GM23338 (cell line): ENCODE measurements at regions not wholly inside any gene's neighbourhood (a gene's known extent, or its start where the extent isn't known, plus 50 kb on each side); places are given as distances from the start of the nearest gene placed in this dataset.

Experiments
- ATAC-seq: fragments of 200-7000 bp; cut with Tn5 transposase; 3 replicates; pipeline ENCODE4 v1.9.1; 2020
- DNase-seq: peaks from one replicate; pipeline ENCODE4 v3.0.0-alpha.2; 2015; ENCODE audit warnings: low spot score
- H2AFZ ChIP-seq: fragments of 200-600 bp; sonication (generic); 2 replicates; pipeline ENCODE4 v1.8.0; 2016; ENCODE audit warnings: antibody characterized with exemption, mild to moderate bottlenecking, moderate library complexity
- H3F3A ChIP-seq: fragments of 200-600 bp; sonication (generic); replicated peaks from 2 replicates; pipeline ENCODE4 v1.8.0; 2017; ENCODE audit warnings: antibody characterized with exemption, mixed run types, low read depth
- H3K27ac ChIP-seq: fragments of 200-600 bp; sonication (generic); 2 replicates; pipeline ENCODE4 v1.6.1; 2016; ENCODE audit warnings: low read depth
- H3K27me3 ChIP-seq: fragments of 200-600 bp; sonication (generic); 2 replicates; pipeline ENCODE4 v1.8.0; 2016; ENCODE audit warnings: mild to moderate bottlenecking, mixed run types, moderate library complexity; ENCODE audit not compliant: insufficient read depth
- H3K36me3 ChIP-seq: fragments of 200-600 bp; sonication (generic); 2 replicates; pipeline ENCODE4 v1.8.0; 2016; ENCODE audit warnings: mild to moderate bottlenecking; ENCODE audit not compliant: insufficient read depth
- H3K4me1 ChIP-seq: fragments of 200-600 bp; sonication (generic); 2 replicates; pipeline ENCODE4 v1.8.0; 2016; ENCODE audit warnings: mild to moderate bottlenecking, moderate library complexity; ENCODE audit not compliant: insufficient read depth
- H3K4me2 ChIP-seq: fragments of 200-600 bp; sonication (generic); 2 replicates; pipeline ENCODE4 v1.7.1; 2017; ENCODE audit warnings: mixed run types
- H3K4me3 ChIP-seq: fragments of 200-600 bp; sonication (generic); 2 replicates; pipeline ENCODE4 v1.6.1; 2016; ENCODE audit warnings: mixed run types
- H3K79me2 ChIP-seq: fragments of 200-600 bp; sonication (generic); replicated peaks from 2 replicates; pipeline ENCODE4 v1.8.0; 2017; ENCODE audit warnings: mild to moderate bottlenecking; ENCODE audit not compliant: insufficient read depth
- H3K9me2 ChIP-seq: fragments of 200-600 bp; sonication (generic); 2 replicates; pipeline ENCODE4 v1.8.0; 2017; ENCODE audit not compliant: insufficient read depth
- H4K20me1 ChIP-seq: fragments of 200-600 bp; sonication (generic); replicated peaks from 2 replicates; pipeline ENCODE4 v1.8.0; 2017; ENCODE audit warnings: mild to moderate bottlenecking; ENCODE audit not compliant: insufficient read depth
- H3K27ac Mint-ChIP-seq: 2 replicates; pipeline ENCODE4 v1.8.0; 2020; ENCODE audit warnings: inconsistent platforms, mild to moderate bottlenecking, moderate library complexity, mixed read lengths
- H3K27me3 Mint-ChIP-seq: 3 replicates; pipeline ENCODE4 v1.8.0; 2022; ENCODE audit warnings: low read depth, mild to moderate bottlenecking, moderate library complexity, mixed read lengths, inconsistent platforms; ENCODE audit not compliant: insufficient read depth, poor library complexity
- H3K36me3 Mint-ChIP-seq: 3 replicates; pipeline ENCODE4 v1.8.0; 2021; ENCODE audit warnings: low read depth, mild to moderate bottlenecking, inconsistent platforms, moderate library complexity, mixed read lengths
- H3K4me1 Mint-ChIP-seq: 3 replicates; pipeline ENCODE4 v1.8.0; 2020; ENCODE audit warnings: mild to moderate bottlenecking, inconsistent platforms, mixed read lengths
- H3K4me3 Mint-ChIP-seq: 3 replicates; pipeline ENCODE4 v1.8.0; 2021; ENCODE audit warnings: moderate library complexity, mild to moderate bottlenecking, inconsistent platforms, mixed read lengths
- H3K9me3 Mint-ChIP-seq: 3 replicates; pipeline ENCODE4 v1.8.0; 2020; ENCODE audit warnings: moderate library complexity, mild to moderate bottlenecking, inconsistent platforms, mixed read lengths
- CREB1 ChIP-seq: fragments of 250-450 bp; sonication (Bioruptor Pico); IDR thresholded peaks from 2 replicates; pipeline ENCODE4 v1.5.0; 2020; ENCODE audit warnings: low read depth, mild to moderate bottlenecking, moderate library complexity
- CTCF ChIP-seq, 2 experiments: fragments of 200-600 bp in 1 of 2; sonication (generic) in 1 of 2; conservative IDR thresholded peaks; 2 replicates each; pipeline versions ENCODE4 v1.5.1 to v1.6.1; 2016 to 2017; ENCODE audit warnings: antibody characterized with exemption in 2 of 2, low read depth in 2 of 2, mild to moderate bottlenecking in 2 of 2, moderate library complexity in 1 of 2
- EZH2 ChIP-seq: fragments of 200-600 bp; sonication (generic); IDR thresholded peaks from one replicate; pipeline ENCODE4 v1.8.0; 2017; ENCODE audit warnings: antibody characterized with exemption, mild to moderate bottlenecking, low read depth; ENCODE audit not compliant: unreplicated experiment
- JUNB ChIP-seq: IDR thresholded peaks from one replicate; pipeline ENCODE4 v1.6.1; 2016; ENCODE audit warnings: antibody characterized with exemption; ENCODE audit not compliant: unreplicated experiment
- NANOG ChIP-seq: IDR thresholded peaks from 2 replicates; pipeline ENCODE4 v1.6.1; 2016; ENCODE audit warnings: antibody characterized with exemption, borderline replicate concordance
- REST ChIP-seq: IDR thresholded peaks from one replicate; pipeline ENCODE4 v1.6.1; 2018; ENCODE audit warnings: antibody characterized with exemption; ENCODE audit not compliant: unreplicated experiment
- STAT1 ChIP-seq: IDR thresholded peaks from one replicate; pipeline ENCODE4 v1.6.1; 2016; ENCODE audit warnings: antibody characterized with exemption; ENCODE audit not compliant: unreplicated experiment
- ZNF114 ChIP-seq: fragments of 250-450 bp; sonication (Bioruptor Pico); IDR thresholded peaks from 2 replicates; pipeline ENCODE4 v1.5.0; 2020; ENCODE audit warnings: mild to moderate bottlenecking, moderate library complexity
- ZNF331 ChIP-seq: fragments of 250-450 bp; sonication (Bioruptor Pico); IDR thresholded peaks from 2 replicates; pipeline ENCODE4 v1.5.0; 2020; ENCODE audit warnings: low read depth, mild to moderate bottlenecking, moderate library complexity
- ZNF462 ChIP-seq: fragments of 250-450 bp; sonication (Bioruptor Pico); IDR thresholded peaks from 2 replicates; pipeline ENCODE4 v1.5.0; 2020; ENCODE audit warnings: mild to moderate bottlenecking, moderate library complexity
- TF ChIP-seq, protein P1 (sequence below): IDR thresholded peaks from 2 replicates; pipeline ENCODE4 v1.6.1; 2016; ENCODE audit warnings: antibody characterized with exemption

GRCh38 chr1:105632342-105633196 lies 1423.9 kb upstream of the PRMT6 start:
- Histone ChIP-seq H2AFZ (peak overlapping the region; percentile 38; the same call in 1 of the 2 replicates), H4K20me1 (no peaks in the 10 kb centered on the region), H3F3A (no peaks in the 10 kb centered on the region), H3K9me2 (no peaks in the 10 kb centered on the region), H3K79me2 (no peaks in the 10 kb centered on the region), H3K4me3 (no peak overlapping the region), H3K4me2 (no peak overlapping the region), H3K36me3 (no peaks in the 10 kb centered on the region), H3K27ac (no peak overlapping the region), H3K4me1 (no peaks in the 10 kb centered on the region), H3K27me3 (no peaks in the 10 kb centered on the region)
- DNase-seq (no peak), ATAC-seq (no peak)
- H3K4me3 Mint-ChIP-seq, result no peak overlapping the region
- no peaks in the 10 kb centered on the region for H3K27me3 Mint-ChIP-seq
- TF ChIP-seq STAT1, result no peak
- TF ChIP-seq REST, result no peak
- no peak for TF ChIP-seq CTCF (conservative IDR thresholded peaks at IDR 0.05; ENCODE audit: low read depth in 2 of 2)
- no peak for TF ChIP-seq ZNF114
- no peak for TF ChIP-seq JUNB
- no peak for TF ChIP-seq CREB1 (CRISPR knock-in tag)
- no peak for TF ChIP-seq NANOG
- no peak for TF ChIP-seq ZNF462
- TF ChIP-seq, protein P1, sequence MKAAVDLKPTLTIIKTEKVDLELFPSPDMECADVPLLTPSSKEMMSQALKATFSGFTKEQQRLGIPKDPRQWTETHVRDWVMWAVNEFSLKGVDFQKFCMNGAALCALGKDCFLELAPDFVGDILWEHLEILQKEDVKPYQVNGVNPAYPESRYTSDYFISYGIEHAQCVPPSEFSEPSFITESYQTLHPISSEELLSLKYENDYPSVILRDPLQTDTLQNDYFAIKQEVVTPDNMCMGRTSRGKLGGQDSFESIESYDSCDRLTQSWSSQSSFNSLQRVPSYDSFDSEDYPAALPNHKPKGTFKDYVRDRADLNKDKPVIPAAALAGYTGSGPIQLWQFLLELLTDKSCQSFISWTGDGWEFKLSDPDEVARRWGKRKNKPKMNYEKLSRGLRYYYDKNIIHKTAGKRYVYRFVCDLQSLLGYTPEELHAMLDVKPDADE, result no peak
- TF ChIP-seq ZNF331 (CRISPR knock-in tag), result no peak
- TF ChIP-seq EZH2, result no peak
- H3K9me3 Mint-ChIP-seq, result peaks cover 9% of the 10 kb centered on the region; the same call in 2 of the 3 replicates
- no peaks in the 10 kb centered on the region for H3K4me1 Mint-ChIP-seq
- H3K27ac Mint-ChIP-seq, result no peak overlapping the region
- H3K36me3 Mint-ChIP-seq, result peaks cover 3% of the 10 kb centered on the region; the same call in 1 of the 3 replicates
